CD4-positive, alpha-beta T cell (primary cell): ENCODE measurements at regions not wholly inside any gene's neighbourhood (a gene's known extent, or its start where the extent isn't known, plus 50 kb on each side); places are given as distances from the start of the nearest gene placed in this dataset.

Experiments
- ATAC-seq: fragments of 200-7000 bp; cut with Tn5 transposase; one replicate; pipeline ENCODE4 v1.10.0; 2022; ENCODE audit warnings: mild to moderate bottlenecking; ENCODE audit not compliant: poor library complexity
- CTCF ChIA-PET: fragments of 350-600 bp; sonication (Branson Sonifier 250); formaldehyde crosslinking; loops from one replicate; lab custom pipeline; 2021; ENCODE audit warnings: antibody characterized with exemption, inconsistent platforms; lab: Charles Lee
- POLR2A ChIA-PET: fragments of 350-600 bp; sonication (Branson Sonifier 250); formaldehyde crosslinking; loops from one replicate; lab custom pipeline; 2021; ENCODE audit warnings: antibody characterized with exemption, inconsistent platforms; lab: Charles Lee
- DNase-seq, 14 experiments: peaks; one replicate each; pipeline ENCODE4 v3.0.0-alpha.2; 2013 to 2020; ENCODE audit warnings: mixed read lengths in 2 of 14
- H3K27ac ChIP-seq, 2 donors: one replicate each; pipeline versions ENCODE4 v1.5.1 to v1.7.0; 2013; ENCODE audit warnings: low read length in 2 of 2, low read depth in 1 of 2, mild to moderate bottlenecking in 1 of 2
- H3K27me3 ChIP-seq, 2 experiments: 1 replicate in 1 of 2; 2 replicates in 1 of 2; pipeline versions ENCODE4 v1.6.1 to v1.7.0; 2013; ENCODE audit warnings: low read length in 2 of 2, control low read depth in 1 of 2, mild to moderate bottlenecking in 1 of 2, moderate library complexity in 1 of 2; ENCODE audit not compliant: insufficient read depth in 2 of 2, control insufficient read depth in 1 of 2
- H3K36me3 ChIP-seq: one replicate; pipeline ENCODE4 v1.6.1; 2013; ENCODE audit warnings: low read length, control low read depth; ENCODE audit not compliant: insufficient read depth
- H3K4me1 ChIP-seq: one replicate; pipeline ENCODE4 v1.6.1; 2013; ENCODE audit warnings: low read length, control low read depth; ENCODE audit not compliant: insufficient read depth
- H3K4me3 ChIP-seq: one replicate; pipeline ENCODE4 v1.5.1; 2013; ENCODE audit warnings: mild to moderate bottlenecking, low read length, moderate library complexity
- H3K9me3 ChIP-seq, 2 experiments: 1 replicate in 1 of 2; 2 replicates in 1 of 2; pipeline versions ENCODE4 v1.6.1 to v1.7.0; 2013; ENCODE audit warnings: low read length in 2 of 2, mild to moderate bottlenecking in 2 of 2, control low read depth in 1 of 2, moderate library complexity in 1 of 2; ENCODE audit not compliant: control insufficient read depth in 1 of 2, insufficient read depth in 1 of 2
- H3K27ac Mint-ChIP-seq: one replicate; pipeline ENCODE4 v1.8.0; 2020; ENCODE audit warnings: mixed read lengths
- H3K27me3 Mint-ChIP-seq: one replicate; pipeline ENCODE4 v1.8.0; 2021; ENCODE audit warnings: mixed read lengths
- H3K36me3 Mint-ChIP-seq: one replicate; pipeline ENCODE4 v1.8.0; 2021; ENCODE audit warnings: low read depth, mixed read lengths
- H3K4me1 Mint-ChIP-seq: one replicate; pipeline ENCODE4 v1.8.0; 2021; ENCODE audit warnings: low read depth, mixed read lengths
- H3K4me3 Mint-ChIP-seq: one replicate; pipeline ENCODE4 v1.8.0; 2020; ENCODE audit warnings: mild to moderate bottlenecking, mixed read lengths
- H3K9me3 Mint-ChIP-seq: one replicate; pipeline ENCODE4 v1.8.0; 2020; ENCODE audit warnings: mixed read lengths
- intact Hi-C, 2 experiments: fragments of 100-400 bp; cut with DNase I in 1 of 2; cut with micrococcal nuclease in 1 of 2; formaldehyde crosslinking; loops; one replicate each; pipeline versions ENCODE4 v1.15.1 to v1.9.0; 2023 to 2025; cut with DNase I, micrococcal nuclease
- TF ChIP-seq, protein P1 (sequence below): fragments of 200-600 bp; IDR thresholded peaks from one replicate; pipeline ENCODE4 v1.8.0; 2022; ENCODE audit warnings: antibody characterized with exemption, mild to moderate bottlenecking

DNA sequence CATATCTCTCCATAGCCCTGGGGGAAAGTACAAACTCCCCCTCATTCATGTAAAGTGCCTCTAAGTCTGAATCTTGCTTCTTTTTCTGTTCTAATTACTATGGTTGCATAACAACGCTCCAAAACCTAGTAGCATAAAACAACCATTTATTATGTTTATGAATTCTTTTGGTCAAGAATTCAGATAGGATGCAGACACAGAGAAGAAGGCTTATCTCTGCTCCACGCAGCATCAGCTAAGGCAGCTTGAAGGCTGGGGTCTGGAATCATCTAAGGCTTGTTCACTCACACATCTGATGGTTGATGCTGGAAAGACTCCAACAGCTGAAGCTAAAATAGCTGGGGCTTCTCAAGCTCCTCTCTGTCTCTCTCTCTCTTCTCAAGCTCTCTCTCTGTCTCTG is 564.5 kb downstream of the ZNF674 start:
- TF ChIP-seq, protein P1, sequence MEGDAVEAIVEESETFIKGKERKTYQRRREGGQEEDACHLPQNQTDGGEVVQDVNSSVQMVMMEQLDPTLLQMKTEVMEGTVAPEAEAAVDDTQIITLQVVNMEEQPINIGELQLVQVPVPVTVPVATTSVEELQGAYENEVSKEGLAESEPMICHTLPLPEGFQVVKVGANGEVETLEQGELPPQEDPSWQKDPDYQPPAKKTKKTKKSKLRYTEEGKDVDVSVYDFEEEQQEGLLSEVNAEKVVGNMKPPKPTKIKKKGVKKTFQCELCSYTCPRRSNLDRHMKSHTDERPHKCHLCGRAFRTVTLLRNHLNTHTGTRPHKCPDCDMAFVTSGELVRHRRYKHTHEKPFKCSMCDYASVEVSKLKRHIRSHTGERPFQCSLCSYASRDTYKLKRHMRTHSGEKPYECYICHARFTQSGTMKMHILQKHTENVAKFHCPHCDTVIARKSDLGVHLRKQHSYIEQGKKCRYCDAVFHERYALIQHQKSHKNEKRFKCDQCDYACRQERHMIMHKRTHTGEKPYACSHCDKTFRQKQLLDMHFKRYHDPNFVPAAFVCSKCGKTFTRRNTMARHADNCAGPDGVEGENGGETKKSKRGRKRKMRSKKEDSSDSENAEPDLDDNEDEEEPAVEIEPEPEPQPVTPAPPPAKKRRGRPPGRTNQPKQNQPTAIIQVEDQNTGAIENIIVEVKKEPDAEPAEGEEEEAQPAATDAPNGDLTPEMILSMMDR = no peak
- CTCF ChIA-PET = interaction anchor here (0.8 kb wide), 1 partner anchor 67 kb away, joined by 3 read pairs; no protein-coding TSS in a partner anchor
- H3K4me1 ChIP-seq = no peaks in the 10 kb centered on the region
- Mint-ChIP-seq H3K27me3 (no peaks in the 10 kb centered on the region), H3K27ac (no peak overlapping the region), H3K4me1 (no peaks in the 10 kb centered on the region), H3K4me3 (no peak overlapping the region), H3K36me3 (no peaks in the 10 kb centered on the region), H3K9me3 (peaks cover 2% of the 10 kb centered on the region)
- peaks cover 0 to 3% of the 10 kb centered on the region in 2 experiments for H3K27me3 ChIP-seq
- DNase-seq (no peak), ATAC-seq (no peak)
- POLR2A ChIA-PET = no interaction called here
- intact Hi-C loops = no loop called here
- H3K9me3 ChIP-seq = peaks cover 0 to 5% of the 10 kb centered on the region in 2 experiments
- H3K4me3 ChIP-seq = no peak overlapping the region
- no peak overlapping the region for H3K27ac ChIP-seq
- no peaks in the 10 kb centered on the region for H3K36me3 ChIP-seq

DNA sequence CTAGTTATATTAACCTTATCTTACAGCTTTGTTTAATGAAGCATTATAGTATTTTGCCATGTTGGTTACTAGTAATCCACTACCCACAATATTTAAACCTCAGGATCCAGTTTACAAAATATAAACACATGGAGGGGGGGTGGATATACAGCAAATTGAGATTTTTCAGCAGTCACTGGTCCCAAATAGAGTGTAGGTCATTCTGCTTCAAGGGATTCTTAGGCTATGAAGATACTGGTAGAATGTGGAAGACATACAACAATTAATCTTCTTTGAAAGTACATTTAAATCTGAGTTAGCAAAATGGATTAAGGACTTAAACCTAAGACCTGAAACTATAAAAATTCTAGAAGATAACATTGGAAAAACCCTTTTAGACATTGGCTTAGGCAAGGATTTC is 569.6 kb downstream of the ZNF674 start:
- no peaks in the 10 kb centered on the region for H3K27me3 Mint-ChIP-seq
- H3K36me3 Mint-ChIP-seq = no peaks in the 10 kb centered on the region
- Histone ChIP-seq H3K27ac (no peak overlapping the region), H3K4me1 (no peaks in the 10 kb centered on the region), H3K27me3 (no peaks in the 10 kb centered on the region), H3K36me3 (no peaks in the 10 kb centered on the region), H3K9me3 (no peaks in the 10 kb centered on the region), H3K4me3 (no peak overlapping the region)
- TF ChIP-seq, protein P1 = no peak
- no peak overlapping the region for H3K27ac Mint-ChIP-seq
- ChIA-PET POLR2A (no interaction called here), CTCF (no interaction called here)
- intact Hi-C loops = no loop called here
- DNase-seq = no peak
- H3K4me3 Mint-ChIP-seq = no peak overlapping the region
- no peaks in the 10 kb centered on the region for H3K4me1 Mint-ChIP-seq
- ATAC-seq = no peak
- H3K9me3 Mint-ChIP-seq = no peaks in the 10 kb centered on the region

DNA sequence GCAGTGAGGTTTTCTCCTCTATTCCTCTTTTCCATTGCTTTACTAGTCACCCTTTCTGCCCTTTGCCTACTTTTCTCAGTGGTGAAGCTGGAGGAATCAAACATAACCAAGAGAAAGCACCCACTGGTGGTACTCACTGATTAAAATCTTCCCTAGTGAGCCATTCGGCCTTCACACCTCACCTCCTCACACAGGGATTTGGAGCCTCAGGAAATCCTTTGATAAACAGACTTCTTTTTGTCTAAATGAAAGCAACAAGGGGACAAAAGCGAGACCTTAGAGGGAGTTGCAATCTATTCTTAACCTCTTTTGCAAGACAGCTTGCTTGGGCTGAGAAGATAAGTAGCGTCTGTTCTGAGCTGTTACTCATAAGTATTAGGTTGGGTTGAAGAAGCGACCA is 572.6 kb downstream of the ZNF674 start:
- Mint-ChIP-seq H3K36me3 (no peaks in the 10 kb centered on the region), H3K4me1 (no peaks in the 10 kb centered on the region), H3K9me3 (no peaks in the 10 kb centered on the region), H3K27ac (no peak overlapping the region), H3K27me3 (no peaks in the 10 kb centered on the region), H3K4me3 (no peak overlapping the region)
- Histone ChIP-seq H3K27ac (no peak overlapping the region), H3K4me1 (no peaks in the 10 kb centered on the region), H3K36me3 (no peaks in the 10 kb centered on the region), H3K27me3 (no peaks in the 10 kb centered on the region), H3K9me3 (no peaks in the 10 kb centered on the region), H3K4me3 (no peak overlapping the region)
- ChIA-PET POLR2A (no interaction called here), CTCF (no interaction called here)
- DNase-seq (no peak), ATAC-seq (no peak)
- TF ChIP-seq, protein P1 = no peak
- intact Hi-C loops = no loop called here
